WTC11 (cell line): ENCODE measurements at regions not wholly inside any gene's neighbourhood (a gene's known extent, or its start where the extent isn't known, plus 50 kb on each side); places are given as distances from the start of the nearest gene placed in this dataset.

Experiments used
- ATAC-seq: fragments of 200-7000 bp; cut with Tn5 transposase; 2 replicates; pipeline ENCODE4 v1.10.0; 2021; ENCODE audit warnings: mild to moderate bottlenecking, moderate library complexity
- CTCF ChIA-PET: fragments of 300-600 bp; sonication (Branson Sonifier 250); formaldehyde crosslinking; loops from one replicate; lab custom pipeline; 2021; ENCODE audit warnings: antibody characterized with exemption; lab: Charles Lee
- POLR2A ChIA-PET: fragments of 350-600 bp; sonication (Branson Sonifier 250); formaldehyde crosslinking; loops from one replicate; lab custom pipeline; 2021; ENCODE audit warnings: antibody characterized with exemption; lab: Charles Lee
- DNase-seq: peaks from one replicate; pipeline ENCODE4 v3.0.0; 2021; ENCODE audit warnings: low spot score
- H3K27ac Mint-ChIP-seq: 2 replicates; pipeline ENCODE4 v1.8.0; 2021; ENCODE audit warnings: mixed read lengths
- H3K27me3 Mint-ChIP-seq: 2 replicates; pipeline ENCODE4 v1.8.0; 2021; ENCODE audit warnings: low read depth, mild to moderate bottlenecking, moderate library complexity, mixed read lengths
- H3K36me3 Mint-ChIP-seq: 2 replicates; pipeline ENCODE4 v1.8.0; 2021; ENCODE audit warnings: mixed read lengths
- H3K4me1 Mint-ChIP-seq: 2 replicates; pipeline ENCODE4 v1.8.0; 2022; ENCODE audit warnings: mixed read lengths
- H3K4me3 Mint-ChIP-seq: 2 replicates; pipeline ENCODE4 v1.8.0; 2021; ENCODE audit warnings: mild to moderate bottlenecking, moderate library complexity, mixed read lengths
- H3K9me3 Mint-ChIP-seq: 2 replicates; pipeline ENCODE4 v1.8.0; 2021; ENCODE audit warnings: mixed read lengths
- ATF2 ChIP-seq: sonication (generic); formaldehyde crosslinking; IDR thresholded peaks from 2 replicates; pipeline ENCODE4 v1.8.1; 2022; ENCODE audit warnings: low read depth, missing genetic modification reagents, borderline replicate concordance
- ATF6 ChIP-seq: sonication (generic); formaldehyde crosslinking; IDR thresholded peaks from 2 replicates; pipeline ENCODE4 v1.8.1; 2023; ENCODE audit warnings: mild to moderate bottlenecking, missing genetic modification reagents
- CDX4 ChIP-seq: fragments of 250-450 bp; sonication (Bioruptor Pico); IDR thresholded peaks from 2 replicates; pipeline ENCODE4 v1.9.0; 2021; ENCODE audit warnings: moderate library complexity, mild to moderate bottlenecking, inconsistent platforms, borderline replicate concordance
- CTCF ChIP-seq: fragments of 200-600 bp; IDR thresholded peaks from 2 replicates; pipeline ENCODE4 v1.8.0; 2022; ENCODE audit warnings: antibody characterized with exemption
- ELF4 ChIP-seq: sonication (generic); formaldehyde crosslinking; IDR thresholded peaks from 2 replicates; pipeline ENCODE4 v1.8.1; 2022; ENCODE audit warnings: low read depth, mild to moderate bottlenecking, moderate library complexity, missing genetic modification reagents
- EMX1 ChIP-seq: fragments of 250-450 bp; sonication (Bioruptor Pico); IDR thresholded peaks from 2 replicates; pipeline ENCODE4 v1.8.0; 2021; ENCODE audit warnings: mild to moderate bottlenecking
- ETV6 ChIP-seq: sonication (generic); formaldehyde crosslinking; IDR thresholded peaks from 2 replicates; pipeline ENCODE4 v1.8.1; 2022; ENCODE audit warnings: mild to moderate bottlenecking, missing genetic modification reagents
- FOXK1 ChIP-seq: sonication (generic); formaldehyde crosslinking; IDR thresholded peaks from 2 replicates; pipeline ENCODE4 v1.8.0; 2022; ENCODE audit warnings: mild to moderate bottlenecking, moderate library complexity, missing genetic modification reagents
- GRHL2 ChIP-seq: fragments of 250-450 bp; sonication (Bioruptor Pico); IDR thresholded peaks from 2 replicates; pipeline ENCODE4 v1.8.0; 2022; ENCODE audit warnings: mild to moderate bottlenecking, moderate library complexity; ENCODE audit not compliant: insufficient replicate concordance, severe bottlenecking
- GTF2I ChIP-seq: fragments of 250-450 bp; sonication (Bioruptor Pico); conservative IDR thresholded peaks from 2 replicates; pipeline ENCODE4 v1.4.0; 2021; ENCODE audit warnings: mild to moderate bottlenecking
- HMGA2 ChIP-seq: fragments of 250-450 bp; sonication (Bioruptor Pico); IDR thresholded peaks from 2 replicates; pipeline ENCODE4 v1.4.0; 2021; ENCODE audit warnings: mild to moderate bottlenecking, moderate library complexity
- HMGXB4 ChIP-seq: sonication (generic); formaldehyde crosslinking; IDR thresholded peaks from 2 replicates; pipeline ENCODE4 v1.8.1; 2023; ENCODE audit warnings: mild to moderate bottlenecking, moderate library complexity, missing genetic modification reagents
- IRF1 ChIP-seq: sonication (generic); formaldehyde crosslinking; IDR thresholded peaks from 2 replicates; pipeline ENCODE4 v1.8.0; 2023; ENCODE audit warnings: missing genetic modification reagents
- JUN ChIP-seq: sonication (generic); formaldehyde crosslinking; IDR thresholded peaks from 2 replicates; pipeline ENCODE4 v1.8.0; 2023; ENCODE audit warnings: mild to moderate bottlenecking, missing genetic modification reagents
- MAX ChIP-seq: sonication (generic); formaldehyde crosslinking; IDR thresholded peaks from 2 replicates; pipeline ENCODE4 v1.8.0; 2022; ENCODE audit warnings: mild to moderate bottlenecking, missing genetic modification reagents
- MLX ChIP-seq: sonication (generic); formaldehyde crosslinking; IDR thresholded peaks from 2 replicates; pipeline ENCODE4 v1.8.1; 2023; ENCODE audit warnings: mild to moderate bottlenecking, missing genetic modification reagents, moderate library complexity
- NR2C2 ChIP-seq: sonication (generic); formaldehyde crosslinking; IDR thresholded peaks from 2 replicates; pipeline ENCODE4 v1.8.0; 2022; ENCODE audit warnings: mild to moderate bottlenecking, missing genetic modification reagents
- RELA ChIP-seq: sonication (generic); formaldehyde crosslinking; IDR thresholded peaks from 2 replicates; pipeline ENCODE4 v1.8.1; 2022; ENCODE audit warnings: missing genetic modification reagents, mild to moderate bottlenecking, borderline replicate concordance
- ZBTB43 ChIP-seq: sonication (generic); formaldehyde crosslinking; IDR thresholded peaks from 2 replicates; pipeline ENCODE4 v1.8.1; 2023; ENCODE audit warnings: mild to moderate bottlenecking, missing genetic modification reagents
- ZNF671 ChIP-seq: fragments of 250-450 bp; sonication (Bioruptor Pico); IDR thresholded peaks from 2 replicates; pipeline ENCODE4 v1.8.0; 2021; ENCODE audit warnings: mild to moderate bottlenecking

- DNase-seq, result no peak
- Mint-ChIP-seq H3K36me3 (peaks cover 19% of the 10 kb centered on the region), H3K4me1 (peaks cover 7% of the 10 kb centered on the region), H3K27me3 (no peaks in the 10 kb centered on the region; the same call in 1 of the 2 replicates), H3K4me3 (no peak overlapping the region), H3K9me3 (peaks cover 42% of the 10 kb centered on the region), H3K27ac (no peak overlapping the region)
- CTCF ChIA-PET, result no interaction called here
- no peak for TF ChIP-seq HMGXB4
- TF ChIP-seq MLX, result no peak
- TF ChIP-seq CTCF, result no peak
- no peak for TF ChIP-seq CDX4 (CRISPR knock-in tag)
- TF ChIP-seq ATF2, result no peak
- no peak for TF ChIP-seq MAX (CRISPR knock-in tag)
- no peak for TF ChIP-seq ZBTB43
- no peak for TF ChIP-seq FOXK1 (CRISPR knock-in tag)
- no peak for TF ChIP-seq GRHL2 (CRISPR knock-in tag)
- no peak for TF ChIP-seq ATF6
- TF ChIP-seq HMGA2 (CRISPR knock-in tag), result no peak
- no peak for TF ChIP-seq JUN
- no peak for TF ChIP-seq IRF1 (CRISPR knock-in tag)
- TF ChIP-seq ELF4 (CRISPR knock-in tag), result no peak
- TF ChIP-seq ETV6 (CRISPR knock-in tag), result no peak
- no peak for TF ChIP-seq EMX1 (CRISPR knock-in tag)
- no peak for TF ChIP-seq NR2C2 (CRISPR knock-in tag)
- no peak for TF ChIP-seq ZNF671 (CRISPR knock-in tag)
- TF ChIP-seq GTF2I, result no peak
- TF ChIP-seq RELA, result no peak
- POLR2A ChIA-PET, result no interaction called here
- no peak for ATAC-seq
Observed at GRCh38 chr2:114259389-114259788, 183.1 kb upstream of the DPP10 start.
